ENCODE measurements at regions not wholly inside any gene's neighbourhood (a gene's known extent, or its start where the extent isn't known, plus 50 kb on each side); places are given as distances from the start of the nearest gene placed in this dataset.

DNA sequence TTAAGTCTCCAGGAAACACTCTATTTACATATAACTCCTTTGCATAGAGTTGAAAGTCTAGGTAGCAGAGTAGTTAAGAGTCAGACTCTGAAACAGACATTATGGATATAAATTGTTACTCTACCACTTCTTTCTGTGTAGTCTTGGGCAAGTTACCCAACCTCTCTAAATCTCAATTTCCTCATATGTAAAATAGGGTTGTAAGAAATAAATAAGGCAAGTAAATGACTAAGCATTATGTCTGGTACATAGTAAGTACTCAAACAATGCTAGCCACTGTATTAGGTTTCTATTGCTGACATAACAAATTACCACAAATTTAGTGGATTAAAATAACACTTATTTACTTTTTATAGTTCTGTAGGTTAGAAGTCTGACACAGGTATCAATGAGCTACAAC is 394.1 kb downstream of the PRDM5 start:
- H3K27me3 ChIP-seq (ENCODE audit: control insufficient read depth in 1 of 2, insufficient read depth in 2 of 2, low read length in 2 of 2): no peaks in the 10 kb centered on the region
- H3K36me3 ChIP-seq (ENCODE audit: control insufficient read depth in 2 of 2, insufficient read depth in 2 of 2, low read length in 2 of 2): no peaks in the 10 kb centered on the region
- H3K9me3 ChIP-seq (ENCODE audit: control insufficient read depth in 2 of 2, low read length in 2 of 2): no peaks in the 10 kb centered on the region
- no peak overlapping the region for H3K9ac ChIP-seq (ENCODE audit: low read length in 2 of 2)
- no peak overlapping the region for H3K4me3 ChIP-seq (ENCODE audit: low read length in 2 of 2)
- H3K4me1 ChIP-seq (ENCODE audit: control insufficient read depth, insufficient read depth, low read length): no peaks in the 10 kb centered on the region
- no peak overlapping the region for H3K27ac ChIP-seq (ENCODE audit: low read length)

- no peaks in the 10 kb centered on the region for H3K36me3 ChIP-seq (ENCODE audit: control insufficient read depth in 2 of 2, insufficient read depth in 2 of 2, low read length in 2 of 2)
- no peak overlapping the region for H3K4me3 ChIP-seq (ENCODE audit: low read length in 2 of 2)
- no peak overlapping the region for H3K27ac ChIP-seq (ENCODE audit: low read length)
- H3K4me1 ChIP-seq (ENCODE audit: control insufficient read depth, insufficient read depth, low read length): no peaks in the 10 kb centered on the region
- no peaks in the 10 kb centered on the region for H3K9me3 ChIP-seq (ENCODE audit: control insufficient read depth in 2 of 2, low read length in 2 of 2)
- no peaks in the 10 kb centered on the region for H3K27me3 ChIP-seq (ENCODE audit: control insufficient read depth in 1 of 2, insufficient read depth in 2 of 2, low read length in 2 of 2)
- H3K9ac ChIP-seq (ENCODE audit: low read length in 2 of 2): no peak overlapping the region
These were observed 396.5 kb downstream of the PRDM5 start for GRCh38 chr4:120526033-120526432.

DNA sequence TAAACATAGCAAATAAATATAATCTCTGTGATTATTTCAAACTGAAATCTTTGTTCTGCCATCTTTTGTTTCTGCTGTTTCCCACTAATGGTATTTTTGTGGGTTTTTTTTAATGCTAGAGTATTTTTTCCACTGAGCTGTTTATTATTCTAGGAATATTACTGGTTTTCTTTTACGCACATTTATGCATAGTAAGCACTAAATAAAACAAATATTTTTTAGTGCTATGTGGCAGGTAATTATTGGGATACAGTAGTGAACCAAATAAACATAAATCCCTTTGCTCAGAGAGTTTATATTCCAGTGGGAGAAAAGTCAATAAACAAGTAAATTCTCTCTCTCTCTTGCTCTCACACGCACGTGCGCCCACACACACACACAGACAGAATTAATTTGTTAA is 397.4 kb downstream of the PRDM5 start:
- Histone ChIP-seq H3K36me3 (ENCODE audit: control insufficient read depth in 2 of 2, insufficient read depth in 2 of 2, low read length in 2 of 2) (no peaks in the 10 kb centered on the region), H3K9me3 (ENCODE audit: control insufficient read depth in 2 of 2, low read length in 2 of 2) (no peaks in the 10 kb centered on the region), H3K9ac (ENCODE audit: low read length in 2 of 2) (no peak overlapping the region), H3K4me3 (ENCODE audit: low read length in 2 of 2) (no peak overlapping the region), H3K27me3 (ENCODE audit: control insufficient read depth in 1 of 2, insufficient read depth in 2 of 2, low read length in 2 of 2) (no peaks in the 10 kb centered on the region), H3K27ac (ENCODE audit: low read length) (no peak overlapping the region), H3K4me1 (ENCODE audit: control insufficient read depth, insufficient read depth, low read length) (no peaks in the 10 kb centered on the region)

DNA sequence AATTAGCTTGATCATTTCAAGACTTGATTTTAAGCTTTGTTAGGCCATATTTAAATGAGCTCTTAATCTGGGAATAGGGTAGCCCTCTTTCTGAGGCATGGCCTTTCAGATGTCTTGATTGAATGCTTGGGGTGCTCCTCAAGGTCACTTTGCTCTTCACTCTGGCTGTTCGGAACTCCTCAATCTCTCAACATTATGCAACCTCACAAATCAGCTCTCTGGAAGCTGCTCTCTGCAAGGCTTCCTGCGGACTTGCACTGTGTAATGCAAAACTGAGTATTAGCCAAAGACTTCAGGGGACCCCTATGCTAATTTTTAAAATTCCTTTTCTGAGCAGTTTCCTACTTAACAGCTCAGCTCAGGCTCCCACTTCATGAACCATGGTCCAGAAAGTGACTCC is 398.3 kb downstream of the PRDM5 start:
- Histone ChIP-seq H3K4me1 (ENCODE audit: control insufficient read depth, insufficient read depth, low read length) (no peaks in the 10 kb centered on the region), H3K9ac (ENCODE audit: low read length in 2 of 2) (no peak overlapping the region), H3K4me3 (ENCODE audit: low read length in 2 of 2) (no peak overlapping the region), H3K36me3 (ENCODE audit: control insufficient read depth in 2 of 2, insufficient read depth in 2 of 2, low read length in 2 of 2) (no peaks in the 10 kb centered on the region), H3K27me3 (ENCODE audit: control insufficient read depth in 1 of 2, insufficient read depth in 2 of 2, low read length in 2 of 2) (no peaks in the 10 kb centered on the region), H3K27ac (ENCODE audit: low read length) (no peak overlapping the region), H3K9me3 (ENCODE audit: control insufficient read depth in 2 of 2, low read length in 2 of 2) (no peaks in the 10 kb centered on the region)

DNA sequence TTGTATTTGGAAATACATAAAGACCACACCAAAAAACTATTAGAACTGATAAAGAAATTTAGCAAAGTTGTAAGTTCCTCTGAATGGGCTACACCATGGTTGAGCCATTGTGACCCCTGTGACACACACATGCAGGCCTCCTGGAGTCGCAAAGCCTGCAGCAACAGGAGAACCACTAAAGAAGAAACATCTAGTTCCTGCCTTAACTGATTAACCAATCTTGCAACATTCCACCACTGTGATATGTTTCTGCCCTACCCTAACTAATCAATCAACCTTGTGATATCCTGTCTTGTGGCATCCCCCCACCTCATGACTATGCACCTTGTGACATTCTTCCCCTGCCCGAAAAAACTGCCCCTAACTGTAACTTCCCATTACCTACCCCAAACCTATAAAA is 401.8 kb downstream of the PRDM5 start:
- Histone ChIP-seq H3K36me3 (ENCODE audit: control insufficient read depth in 2 of 2, insufficient read depth in 2 of 2, low read length in 2 of 2) (no peaks in the 10 kb centered on the region), H3K9ac (ENCODE audit: low read length in 2 of 2) (no peak overlapping the region), H3K4me3 (ENCODE audit: low read length in 2 of 2) (no peak overlapping the region), H3K4me1 (ENCODE audit: control insufficient read depth, insufficient read depth, low read length) (no peaks in the 10 kb centered on the region), H3K9me3 (ENCODE audit: control insufficient read depth in 2 of 2, low read length in 2 of 2) (no peaks in the 10 kb centered on the region), H3K27ac (ENCODE audit: low read length) (no peak overlapping the region), H3K27me3 (ENCODE audit: control insufficient read depth in 1 of 2, insufficient read depth in 2 of 2, low read length in 2 of 2) (no peaks in the 10 kb centered on the region)

GRCh38 chr4:120517966-120518365 is 404.6 kb downstream of the PRDM5 start:
- no peaks in the 10 kb centered on the region for H3K9me3 ChIP-seq (ENCODE audit: control insufficient read depth in 2 of 2, low read length in 2 of 2)
- H3K27ac ChIP-seq (ENCODE audit: low read length): peak overlapping the region; percentile 26
- H3K9ac ChIP-seq (ENCODE audit: low read length in 2 of 2): no peak overlapping the region
- peak overlapping the region in 1 of 2 donors; percentile 16 for H3K4me3 ChIP-seq (ENCODE audit: low read length in 2 of 2)
- no peaks in the 10 kb centered on the region for H3K36me3 ChIP-seq (ENCODE audit: control insufficient read depth in 2 of 2, insufficient read depth in 2 of 2, low read length in 2 of 2)
- no peaks in the 10 kb centered on the region for H3K4me1 ChIP-seq (ENCODE audit: control insufficient read depth, insufficient read depth, low read length)
- H3K27me3 ChIP-seq (ENCODE audit: control insufficient read depth in 1 of 2, insufficient read depth in 2 of 2, low read length in 2 of 2): no peaks in the 10 kb centered on the region

DNA sequence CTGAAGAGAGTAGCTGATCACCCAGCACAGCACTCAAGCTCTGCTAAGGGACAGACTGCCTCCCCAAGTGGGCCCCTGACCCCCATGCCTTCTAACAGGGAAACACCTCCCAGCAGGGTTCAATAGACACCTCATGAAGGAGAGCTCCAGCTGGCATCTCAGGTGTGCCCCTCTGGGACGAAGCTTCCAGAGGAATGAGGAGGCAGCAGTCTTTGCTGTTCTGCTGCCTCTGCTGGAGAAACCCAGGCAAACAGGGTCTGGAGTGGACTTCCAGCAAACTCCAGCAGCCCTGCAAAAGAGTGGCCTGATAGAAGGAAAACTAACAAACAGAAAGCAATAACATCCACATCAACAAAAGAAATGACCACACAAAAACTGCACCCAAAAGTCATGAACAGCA is 412.8 kb downstream of the PRDM5 start:
- Histone ChIP-seq H3K9me3 (ENCODE audit: control insufficient read depth in 2 of 2, low read length in 2 of 2) (no peaks in the 10 kb centered on the region), H3K4me3 (ENCODE audit: low read length in 2 of 2) (no peak overlapping the region), H3K4me1 (ENCODE audit: control insufficient read depth, insufficient read depth, low read length) (no peaks in the 10 kb centered on the region), H3K9ac (ENCODE audit: low read length in 2 of 2) (no peak overlapping the region), H3K36me3 (ENCODE audit: control insufficient read depth in 2 of 2, insufficient read depth in 2 of 2, low read length in 2 of 2) (no peaks in the 10 kb centered on the region), H3K27ac (ENCODE audit: low read length) (no peak overlapping the region), H3K27me3 (ENCODE audit: control insufficient read depth in 1 of 2, insufficient read depth in 2 of 2, low read length in 2 of 2) (no peaks in the 10 kb centered on the region)

- no peaks in the 10 kb centered on the region for H3K4me1 ChIP-seq (ENCODE audit: control insufficient read depth, insufficient read depth, low read length)
- H3K27ac ChIP-seq (ENCODE audit: low read length): no peak overlapping the region
- no peaks in the 10 kb centered on the region for H3K9me3 ChIP-seq (ENCODE audit: control insufficient read depth in 2 of 2, low read length in 2 of 2)
- H3K4me3 ChIP-seq (ENCODE audit: low read length in 2 of 2): no peak overlapping the region
- no peaks in the 10 kb centered on the region for H3K27me3 ChIP-seq (ENCODE audit: control insufficient read depth in 1 of 2, insufficient read depth in 2 of 2, low read length in 2 of 2)
- H3K36me3 ChIP-seq (ENCODE audit: control insufficient read depth in 2 of 2, insufficient read depth in 2 of 2, low read length in 2 of 2): no peaks in the 10 kb centered on the region
- H3K9ac ChIP-seq (ENCODE audit: low read length in 2 of 2): no peak overlapping the region
These were observed 413.3 kb downstream of the PRDM5 start for GRCh38 chr4:120509222-120509621.

GRCh38 chr4:120508036-120508435 is 414.5 kb downstream of the PRDM5 start:
- H3K4me3 ChIP-seq (ENCODE audit: low read length in 2 of 2): no peak overlapping the region
- H3K9me3 ChIP-seq (ENCODE audit: control insufficient read depth in 2 of 2, low read length in 2 of 2): no peaks in the 10 kb centered on the region
- H3K27me3 ChIP-seq (ENCODE audit: control insufficient read depth in 1 of 2, insufficient read depth in 2 of 2, low read length in 2 of 2): no peaks in the 10 kb centered on the region
- no peaks in the 10 kb centered on the region for H3K36me3 ChIP-seq (ENCODE audit: control insufficient read depth in 2 of 2, insufficient read depth in 2 of 2, low read length in 2 of 2)
- no peak overlapping the region for H3K9ac ChIP-seq (ENCODE audit: low read length in 2 of 2)
- H3K4me1 ChIP-seq (ENCODE audit: control insufficient read depth, insufficient read depth, low read length): no peaks in the 10 kb centered on the region
- H3K27ac ChIP-seq (ENCODE audit: low read length): no peak overlapping the region

- Histone ChIP-seq H3K9ac (ENCODE audit: low read length in 2 of 2) (no peak overlapping the region), H3K27ac (ENCODE audit: low read length) (no peak overlapping the region), H3K4me1 (ENCODE audit: control insufficient read depth, insufficient read depth, low read length) (no peaks in the 10 kb centered on the region), H3K9me3 (ENCODE audit: control insufficient read depth in 2 of 2, low read length in 2 of 2) (no peaks in the 10 kb centered on the region), H3K27me3 (ENCODE audit: control insufficient read depth in 1 of 2, insufficient read depth in 2 of 2, low read length in 2 of 2) (no peaks in the 10 kb centered on the region), H3K4me3 (ENCODE audit: low read length in 2 of 2) (no peak overlapping the region), H3K36me3 (ENCODE audit: control insufficient read depth in 2 of 2, insufficient read depth in 2 of 2, low read length in 2 of 2) (no peaks in the 10 kb centered on the region)
These were observed 416.0 kb downstream of the PRDM5 start for GRCh38 chr4:120506536-120506935.

DNA sequence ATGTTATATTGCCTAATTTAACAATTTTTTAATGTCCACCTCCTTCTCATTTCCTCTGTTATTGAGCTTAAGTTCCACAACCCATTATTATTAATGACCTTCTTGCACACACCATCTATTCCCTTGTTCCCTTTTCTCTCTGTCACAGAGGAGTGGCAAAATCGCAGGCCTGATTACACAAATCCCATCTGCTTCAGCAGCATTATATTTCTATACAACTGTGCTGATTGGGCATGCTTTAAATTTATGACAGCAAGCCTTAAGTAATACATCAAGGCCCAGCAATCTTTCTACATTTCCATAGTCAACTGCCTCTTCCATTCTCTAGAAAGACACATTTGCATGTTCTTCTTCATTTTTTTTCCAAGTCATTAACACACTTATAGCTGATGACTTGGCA is 423.8 kb downstream of the PRDM5 start:
- Histone ChIP-seq H3K36me3 (ENCODE audit: control insufficient read depth in 2 of 2, insufficient read depth in 2 of 2, low read length in 2 of 2) (no peaks in the 10 kb centered on the region), H3K9me3 (ENCODE audit: control insufficient read depth in 2 of 2, low read length in 2 of 2) (peaks cover 0 to under 1% of the 10 kb centered on the region in 2 donors), H3K4me1 (ENCODE audit: control insufficient read depth, insufficient read depth, low read length) (no peaks in the 10 kb centered on the region), H3K9ac (ENCODE audit: low read length in 2 of 2) (no peak overlapping the region), H3K27me3 (ENCODE audit: control insufficient read depth in 1 of 2, insufficient read depth in 2 of 2, low read length in 2 of 2) (no peaks in the 10 kb centered on the region), H3K27ac (ENCODE audit: low read length) (no peak overlapping the region), H3K4me3 (ENCODE audit: low read length in 2 of 2) (no peak overlapping the region)

GRCh38 chr4:120491481-120491880 is 424.8 kb upstream of the MAD2L1 start:
- H3K9ac ChIP-seq (ENCODE audit: low read length in 2 of 2): no peak overlapping the region

More at GRCh38 chr4:120491481-120491880, 424.8 kb upstream of the MAD2L1 start:
- H3K4me3 ChIP-seq (ENCODE audit: low read length in 2 of 2): no peak overlapping the region
- no peaks in the 10 kb centered on the region for H3K36me3 ChIP-seq (ENCODE audit: control insufficient read depth in 2 of 2, insufficient read depth in 2 of 2, low read length in 2 of 2)
- no peaks in the 10 kb centered on the region for H3K27me3 ChIP-seq (ENCODE audit: control insufficient read depth in 1 of 2, insufficient read depth in 2 of 2, low read length in 2 of 2)
- H3K9me3 ChIP-seq (ENCODE audit: control insufficient read depth in 2 of 2, low read length in 2 of 2): peaks cover 0 to 2% of the 10 kb centered on the region in 2 donors
- H3K27ac ChIP-seq (ENCODE audit: low read length): no peak overlapping the region
- H3K4me1 ChIP-seq (ENCODE audit: control insufficient read depth, insufficient read depth, low read length): no peaks in the 10 kb centered on the region
